NCI-H226 (cell line): ENCODE measurements at regions not wholly inside any gene's neighbourhood (a gene's known extent, or its start where the extent isn't known, plus 50 kb on each side); places are given as distances from the start of the nearest gene placed in this dataset.

Experiments used
- DNase-seq: peaks from one replicate; pipeline ENCODE4 v3.0.0-alpha.2; 2015

GRCh38 chr11:93080146-93080759 is 110.8 kb downstream of the MTNR1B start:
- DNase-seq: no peak

- no peak for DNase-seq
These were observed 112.2 kb downstream of the MTNR1B start for GRCh38 chr11:93081694-93082093.

GRCh38 chr11:93082900-93083299 is 113.4 kb downstream of the MTNR1B start:
- no peak for DNase-seq

GRCh38 chr11:93084727-93085505 is 112.9 kb downstream of the SLC36A4 start:
- DNase-seq: no peak

- DNase-seq: peak; percentile 50
These were observed 108.2 kb downstream of the SLC36A4 start for GRCh38 chr11:93089474-93090102.
